WERI-Rb-1 (cell line): ENCODE measurements at regions not wholly inside any gene's neighbourhood (a gene's known extent, or its start where the extent isn't known, plus 50 kb on each side); places are given as distances from the start of the nearest gene placed in this dataset.

Experiments used
- DNase-seq: peaks from one replicate; pipeline ENCODE4 v3.0.0-alpha.2; 2020
- H3K27ac ChIP-seq: fragments of 250-450 bp; sonication (Bioruptor Pico); 2 replicates; pipeline ENCODE4 v1.5.1; 2020; ENCODE audit warnings: mild to moderate bottlenecking, moderate library complexity
- H3K27me3 ChIP-seq: fragments of 250-450 bp; sonication (Bioruptor Pico); 2 replicates; pipeline ENCODE4 v1.5.1; 2021; ENCODE audit warnings: mild to moderate bottlenecking, low read depth, moderate library complexity; ENCODE audit not compliant: insufficient read depth, severe bottlenecking
- H3K36me3 ChIP-seq: fragments of 250-450 bp; sonication (Bioruptor Pico); 2 replicates; pipeline ENCODE4 v1.5.1; 2020; ENCODE audit warnings: mild to moderate bottlenecking, moderate library complexity
- H3K4me3 ChIP-seq: 2 replicates; pipeline ENCODE4 v1.5.1; 2011; ENCODE audit warnings: low read depth, mild to moderate bottlenecking, control low read depth, low read length
- H3K9me3 ChIP-seq: fragments of 250-450 bp; sonication (Bioruptor Pico); 2 replicates; pipeline ENCODE4 v1.5.1; 2021; ENCODE audit warnings: mild to moderate bottlenecking, moderate library complexity; ENCODE audit not compliant: severe bottlenecking
- CTCF ChIP-seq: IDR thresholded peaks from 2 replicates; pipeline ENCODE4 v1.5.1; 2011; ENCODE audit warnings: low read depth, mild to moderate bottlenecking, control low read depth, inconsistent platforms, low read length

DNA sequence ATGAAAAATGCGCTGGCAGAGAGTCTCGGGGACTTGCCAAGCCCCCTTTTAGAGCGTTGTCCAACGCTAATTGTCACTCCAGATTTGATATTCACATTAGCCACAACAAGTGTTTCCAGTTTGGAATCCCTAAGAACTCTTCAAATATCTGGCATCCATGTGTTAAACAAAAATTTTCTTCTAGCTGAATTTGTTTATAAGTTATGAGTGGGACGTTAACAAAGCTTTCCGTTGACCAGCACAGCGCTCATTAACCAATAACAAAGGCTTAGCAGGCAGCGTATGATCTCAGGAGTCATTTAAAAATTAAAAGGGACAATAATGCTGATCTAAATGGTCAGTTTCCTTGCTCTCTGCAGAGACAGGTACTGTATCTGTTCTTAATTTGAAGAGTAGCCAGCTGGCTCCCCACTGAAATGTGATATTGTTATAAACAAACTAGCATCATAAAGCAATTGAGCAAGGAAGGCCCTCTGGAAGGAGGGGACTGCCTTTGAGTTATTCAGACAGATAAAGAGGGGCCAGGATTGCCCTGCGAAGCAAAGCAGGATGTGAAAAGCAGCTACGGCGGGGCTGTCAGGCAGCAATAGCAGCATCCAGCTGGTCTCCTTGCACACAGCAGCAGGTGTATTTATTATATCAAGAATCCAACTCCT lies 337.2 kb upstream of the SALL3 start:
- Histone ChIP-seq H3K9me3 (no peaks in the 10 kb centered on the region), H3K27me3 (no peaks in the 10 kb centered on the region), H3K27ac (no peak overlapping the region), H3K4me3 (no peak overlapping the region), H3K36me3 (no peaks in the 10 kb centered on the region)
- DNase-seq = no peak
- TF ChIP-seq CTCF = no peak

DNA sequence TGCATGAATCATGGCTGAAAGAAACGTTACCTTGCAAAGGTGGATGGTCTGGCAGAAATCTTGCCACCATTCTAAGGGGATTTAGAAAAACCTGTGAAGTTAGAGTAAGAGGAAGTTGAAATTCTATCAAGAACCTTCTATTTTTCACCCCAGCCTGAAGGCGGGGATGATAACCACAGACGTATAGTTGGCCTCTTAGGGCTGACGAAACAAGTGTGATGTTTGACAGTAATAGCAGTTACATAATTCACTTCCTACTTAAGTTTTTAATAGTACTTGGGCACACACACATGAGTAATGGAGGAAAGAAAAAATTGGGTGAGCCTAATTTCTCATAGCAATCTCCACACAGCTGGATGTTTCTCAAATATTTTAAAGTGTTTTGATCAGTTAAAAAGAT lies 336.6 kb upstream of the SALL3 start:
- TF ChIP-seq CTCF = no peak
- H3K9me3 ChIP-seq = no peaks in the 10 kb centered on the region
- no peaks in the 10 kb centered on the region for H3K36me3 ChIP-seq
- no peak for DNase-seq
- no peak overlapping the region for H3K27ac ChIP-seq
- H3K4me3 ChIP-seq = no peak overlapping the region
- no peaks in the 10 kb centered on the region for H3K27me3 ChIP-seq

DNA sequence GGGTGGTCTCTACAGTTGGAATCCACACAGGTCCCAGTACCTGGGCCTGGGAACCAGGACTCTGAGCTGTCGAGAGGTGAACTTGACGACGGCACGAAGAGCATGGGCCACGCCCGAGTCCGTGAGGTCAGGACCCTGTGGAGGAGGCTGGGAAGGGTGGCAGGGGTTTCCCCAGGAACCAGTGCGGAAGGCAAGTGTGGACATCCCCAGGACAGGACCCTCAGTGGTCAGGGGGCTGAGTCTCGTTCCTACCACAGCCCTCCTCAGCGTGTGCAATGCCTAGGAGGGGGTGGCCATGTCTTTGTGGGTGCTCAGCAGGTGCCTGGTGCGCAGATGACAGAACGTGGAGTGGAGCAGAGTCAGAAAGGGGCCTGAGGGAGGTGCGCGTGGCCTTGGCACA lies 335.6 kb upstream of the SALL3 start:
- Histone ChIP-seq H3K36me3 (no peaks in the 10 kb centered on the region), H3K27me3 (no peaks in the 10 kb centered on the region), H3K9me3 (no peaks in the 10 kb centered on the region), H3K27ac (no peak overlapping the region), H3K4me3 (no peak overlapping the region)
- no peak for DNase-seq
- no peak for TF ChIP-seq CTCF

DNA sequence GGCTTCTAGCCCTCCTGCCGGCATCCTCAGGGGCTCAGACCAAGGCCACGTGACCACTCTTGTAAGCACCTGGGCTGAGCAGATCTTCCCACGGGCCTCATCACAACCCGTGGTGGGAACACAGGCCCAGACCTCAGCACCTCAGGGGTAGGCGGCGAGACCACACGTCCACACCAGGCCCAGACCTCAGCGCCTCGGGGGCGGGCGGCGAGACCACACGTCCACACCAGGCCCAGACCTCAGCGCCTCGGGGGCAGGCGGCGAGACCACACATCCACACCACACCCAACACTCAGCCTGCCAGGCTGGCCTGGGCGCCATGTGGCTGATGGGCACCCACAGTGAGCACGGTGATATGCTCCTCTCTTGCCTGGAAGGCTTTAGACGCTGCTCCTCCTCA lies 334.4 kb upstream of the SALL3 start:
- no peaks in the 10 kb centered on the region for H3K36me3 ChIP-seq

GRCh38 chr18:78647018-78647417 lies 332.6 kb upstream of the SALL3 start:
- Histone ChIP-seq H3K9me3 (peaks cover 3% of the 10 kb centered on the region), H3K4me3 (no peak overlapping the region), H3K27me3 (no peaks in the 10 kb centered on the region), H3K27ac (no peak overlapping the region), H3K36me3 (no peaks in the 10 kb centered on the region)
- no peak for TF ChIP-seq CTCF
- DNase-seq = no peak

More for the DNA sequence above, 334.4 kb upstream of the SALL3 start:
- Histone ChIP-seq H3K27ac (no peak overlapping the region), H3K27me3 (no peaks in the 10 kb centered on the region), H3K9me3 (no peaks in the 10 kb centered on the region), H3K4me3 (no peak overlapping the region)
- no peak for TF ChIP-seq CTCF
- no peak for DNase-seq

DNA sequence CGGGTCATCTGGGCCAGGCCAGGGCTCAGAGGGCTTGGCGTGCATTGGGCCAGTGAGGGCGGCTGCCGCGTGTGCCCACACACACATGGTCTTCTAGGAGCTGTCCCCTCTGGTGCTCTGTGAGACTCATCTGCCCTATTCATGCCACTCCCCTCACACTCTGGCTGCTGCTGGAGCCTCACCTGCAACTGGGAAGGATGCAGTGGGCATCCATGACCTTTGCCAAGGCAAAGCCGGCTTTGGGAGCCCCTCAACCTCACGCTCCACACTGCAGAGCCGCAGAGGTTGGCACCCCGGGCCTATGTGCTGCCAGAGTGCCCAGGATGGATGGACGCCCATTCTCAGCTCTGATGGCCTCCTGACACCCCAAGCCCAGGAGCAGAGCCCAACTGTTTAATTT lies 330.2 kb upstream of the SALL3 start:
- no peak for DNase-seq
- no peaks in the 10 kb centered on the region for H3K36me3 ChIP-seq
- no peak overlapping the region for H3K4me3 ChIP-seq
- no peak overlapping the region for H3K27ac ChIP-seq
- peaks cover 9% of the 10 kb centered on the region for H3K9me3 ChIP-seq
- no peak for TF ChIP-seq CTCF
- H3K27me3 ChIP-seq = no peaks in the 10 kb centered on the region
